Stimulated activated CD8-positive, alpha-beta memory T cell treated with anti-CD3 and anti-CD28 coated beads, Interleukin-15, amount 100 ng/mL, for 48 hours (primary cell): ENCODE measurements at regions not wholly inside any gene's neighbourhood (a gene's known extent, or its start where the extent isn't known, plus 50 kb on each side); places are given as distances from the start of the nearest gene placed in this dataset.

Experiments
- DNase-seq, 2 donors: peaks; one replicate each; pipeline ENCODE4 v3.0.0-alpha.2; 2020; ENCODE audit warnings: low read depth in 2 of 2

DNA sequence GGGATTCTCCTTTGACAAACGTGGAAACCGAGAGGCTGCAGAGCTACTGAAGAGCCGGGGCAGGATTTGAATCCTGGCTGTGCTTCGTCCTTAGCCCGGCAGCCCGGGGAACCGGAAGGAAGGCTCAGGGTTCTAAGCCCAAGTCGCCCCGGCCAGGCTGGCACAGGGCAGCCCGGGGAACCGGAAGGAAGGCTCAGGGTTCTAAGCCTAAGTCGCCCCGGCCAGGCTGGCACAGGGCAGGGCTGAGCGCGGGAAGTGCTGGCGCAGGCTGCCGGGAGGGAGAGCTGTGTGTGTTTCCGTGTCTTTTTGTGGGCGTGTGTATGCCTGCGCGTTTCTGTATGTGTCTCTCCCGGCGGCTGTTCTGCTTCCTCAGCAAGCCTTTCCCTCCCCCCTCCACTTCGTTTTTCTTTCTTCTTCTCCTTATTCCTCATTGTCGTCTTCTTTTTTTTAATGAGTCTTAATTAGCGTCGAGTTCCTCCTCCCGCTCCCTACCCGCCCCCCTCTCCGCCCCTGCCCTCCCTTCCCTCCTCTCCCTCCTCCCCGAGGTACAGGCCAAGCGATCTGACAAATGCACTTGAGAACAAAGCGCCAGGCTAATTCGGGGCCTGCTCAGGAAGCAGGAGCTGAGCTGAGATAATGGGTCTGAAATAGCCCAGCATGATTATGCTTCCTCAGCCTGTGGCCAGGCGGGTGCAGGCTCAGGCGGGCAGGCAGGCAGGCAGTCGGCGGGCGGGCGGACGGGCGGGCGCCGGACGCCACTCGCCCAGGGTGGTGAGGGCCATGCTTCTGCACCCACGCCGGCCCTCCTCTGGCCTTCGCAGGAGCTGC lies 65.9 kb downstream of the EFNB1 start:
- DNase-seq, result no peak

DNA sequence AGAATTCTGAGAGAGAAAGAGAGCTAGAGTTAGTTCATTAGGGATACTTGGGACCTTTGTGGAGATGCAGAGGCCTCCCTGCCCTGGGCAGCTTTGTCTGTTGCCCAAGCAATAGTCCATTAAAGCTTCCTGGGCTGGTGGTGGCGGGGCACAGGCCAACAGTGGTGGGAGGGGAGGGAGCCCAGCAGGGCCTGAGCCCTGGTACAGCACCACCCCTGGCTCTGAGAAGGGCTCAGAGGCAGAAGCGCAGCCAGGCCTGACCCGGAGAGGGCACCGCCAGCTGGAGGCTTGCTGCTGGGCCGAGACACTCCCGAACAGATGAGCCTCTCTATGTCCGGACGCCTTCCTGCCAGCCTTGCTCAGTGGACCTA lies 65.3 kb downstream of the EFNB1 start:
- no peak for DNase-seq

DNA sequence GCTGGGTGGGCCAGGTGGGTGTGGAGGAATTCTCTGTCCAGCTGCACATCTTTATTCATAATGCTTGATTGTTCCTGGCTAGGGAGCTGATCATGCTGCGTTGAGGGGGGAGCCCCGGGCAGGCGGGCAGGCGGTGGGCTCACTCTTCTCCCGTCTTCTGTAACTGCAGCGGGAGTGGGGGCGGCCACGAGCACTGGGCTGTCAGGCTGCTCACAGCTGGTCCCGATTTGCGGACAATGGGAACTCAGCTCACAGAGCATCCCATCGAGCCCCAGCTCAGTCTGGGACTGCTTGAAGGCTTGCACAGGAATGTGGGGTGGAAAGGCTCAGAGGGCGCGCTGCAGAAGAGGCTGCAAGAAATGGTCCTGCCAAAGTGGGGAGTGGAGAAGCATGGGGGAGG lies 63.8 kb downstream of the EFNB1 start:
- DNase-seq, result no peak

DNA sequence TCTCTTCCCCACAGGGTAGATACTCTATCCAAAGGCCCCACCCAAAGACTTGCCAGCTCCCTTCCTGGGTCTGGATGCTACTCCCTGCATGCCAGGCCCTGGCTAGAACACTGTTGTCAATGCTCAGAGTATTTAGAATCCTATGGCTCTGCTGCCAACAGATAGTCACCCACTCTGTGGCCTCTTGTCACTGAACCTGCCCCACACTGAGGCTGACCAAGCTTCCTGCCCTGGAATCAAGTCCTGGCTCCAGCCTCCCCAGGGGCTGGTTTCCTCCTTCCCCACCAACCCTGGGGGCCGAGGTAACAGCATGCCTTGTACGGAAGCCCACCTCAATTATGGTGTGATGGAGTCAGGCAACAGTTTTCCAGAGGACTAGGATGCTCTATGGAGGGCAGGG lies 63.3 kb downstream of the EFNB1 start:
- DNase-seq, result no peak
